ENCODE measurements at regions not wholly inside any gene's neighbourhood (a gene's known extent, or its start where the extent isn't known, plus 50 kb on each side); places are given as distances from the start of the nearest gene placed in this dataset.

DNA sequence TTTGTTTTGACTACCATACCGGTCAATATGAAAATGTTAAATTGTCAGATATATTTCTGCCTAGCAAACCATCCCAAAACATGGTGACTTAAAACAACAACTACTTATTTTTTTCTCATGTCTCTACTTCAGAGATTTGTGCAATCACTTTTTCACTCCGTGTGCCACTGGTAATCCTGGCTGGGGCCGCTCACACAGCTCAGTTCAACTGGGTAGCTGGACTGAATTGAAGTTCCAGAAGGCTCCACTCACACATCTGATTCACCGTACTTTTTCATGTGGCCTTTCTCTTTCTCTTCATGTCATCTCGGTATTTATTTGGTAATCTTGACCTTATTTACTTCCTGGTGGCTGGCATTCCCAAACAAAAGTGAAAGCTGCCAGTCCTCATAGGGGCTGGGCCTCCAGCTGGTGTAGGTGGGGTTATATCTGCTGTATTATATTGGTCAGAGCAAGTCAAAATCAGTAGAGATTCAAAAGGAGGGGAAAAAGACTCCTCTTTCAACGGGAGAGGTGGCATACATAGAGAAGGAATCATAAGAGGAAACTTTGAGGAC lies 513.9 kb upstream of the NXPH2 start:
- ChIA-PET CTCF (no interaction called here), POLR2A (no interaction called here)
- TF ChIP-seq, protein P1, sequence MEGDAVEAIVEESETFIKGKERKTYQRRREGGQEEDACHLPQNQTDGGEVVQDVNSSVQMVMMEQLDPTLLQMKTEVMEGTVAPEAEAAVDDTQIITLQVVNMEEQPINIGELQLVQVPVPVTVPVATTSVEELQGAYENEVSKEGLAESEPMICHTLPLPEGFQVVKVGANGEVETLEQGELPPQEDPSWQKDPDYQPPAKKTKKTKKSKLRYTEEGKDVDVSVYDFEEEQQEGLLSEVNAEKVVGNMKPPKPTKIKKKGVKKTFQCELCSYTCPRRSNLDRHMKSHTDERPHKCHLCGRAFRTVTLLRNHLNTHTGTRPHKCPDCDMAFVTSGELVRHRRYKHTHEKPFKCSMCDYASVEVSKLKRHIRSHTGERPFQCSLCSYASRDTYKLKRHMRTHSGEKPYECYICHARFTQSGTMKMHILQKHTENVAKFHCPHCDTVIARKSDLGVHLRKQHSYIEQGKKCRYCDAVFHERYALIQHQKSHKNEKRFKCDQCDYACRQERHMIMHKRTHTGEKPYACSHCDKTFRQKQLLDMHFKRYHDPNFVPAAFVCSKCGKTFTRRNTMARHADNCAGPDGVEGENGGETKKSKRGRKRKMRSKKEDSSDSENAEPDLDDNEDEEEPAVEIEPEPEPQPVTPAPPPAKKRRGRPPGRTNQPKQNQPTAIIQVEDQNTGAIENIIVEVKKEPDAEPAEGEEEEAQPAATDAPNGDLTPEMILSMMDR (IDR thresholded peaks at IDR 0.05; ENCODE audit: unreplicated experiment) = no peak
- no peak overlapping the region for H3K27ac Mint-ChIP-seq (ENCODE audit: low read depth, unreplicated experiment)
- no peaks in the 10 kb centered on the region for H3K36me3 Mint-ChIP-seq (ENCODE audit: insufficient read depth, unreplicated experiment)
- DNase-seq (ENCODE audit: unreplicated experiment) = no peak
- no peaks in the 10 kb centered on the region for H3K4me1 Mint-ChIP-seq (ENCODE audit: insufficient read depth, unreplicated experiment)
- intact Hi-C loops (cut with micrococcal nuclease) = no loop called here
- peaks cover 23% of the 10 kb centered on the region for H3K27me3 Mint-ChIP-seq (ENCODE audit: insufficient read depth, unreplicated experiment)
- no TSS peak for BruUV-seq (replicated peaks)
- no peak overlapping the region for H3K4me3 Mint-ChIP-seq (ENCODE audit: unreplicated experiment)
- no peaks in the 10 kb centered on the region for H3K9me3 Mint-ChIP-seq (ENCODE audit: unreplicated experiment)

DNA sequence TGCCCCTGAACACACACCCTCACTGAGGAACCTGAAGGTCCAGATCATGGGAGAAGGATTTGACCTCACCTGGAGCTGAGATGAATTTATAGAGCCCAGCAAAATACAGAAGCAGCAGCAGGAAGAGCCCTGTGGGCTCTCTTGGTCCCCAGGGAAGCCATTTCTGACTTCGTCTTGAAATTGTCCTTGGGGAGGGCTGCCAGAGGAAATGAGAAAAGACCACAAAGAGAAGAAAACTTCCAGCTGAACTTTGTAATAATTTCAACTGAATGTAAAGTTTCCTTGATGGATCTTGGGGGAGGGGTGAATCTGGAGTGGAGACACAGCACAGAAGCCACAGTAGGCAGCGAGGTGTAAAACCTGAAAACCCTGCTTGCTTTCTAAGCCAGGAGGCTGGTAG lies 500.9 kb upstream of the NXPH2 start:
- no peak for DNase-seq (ENCODE audit: unreplicated experiment)
- ChIA-PET POLR2A (no interaction called here), CTCF (no interaction called here)
- Mint-ChIP-seq H3K9me3 (ENCODE audit: unreplicated experiment) (peaks cover 14% of the 10 kb centered on the region), H3K27ac (ENCODE audit: low read depth, unreplicated experiment) (no peak overlapping the region), H3K27me3 (ENCODE audit: insufficient read depth, unreplicated experiment) (no peaks in the 10 kb centered on the region), H3K36me3 (ENCODE audit: insufficient read depth, unreplicated experiment) (no peaks in the 10 kb centered on the region), H3K4me1 (ENCODE audit: insufficient read depth, unreplicated experiment) (no peaks in the 10 kb centered on the region), H3K4me3 (ENCODE audit: unreplicated experiment) (no peak overlapping the region)
- TF ChIP-seq, protein P1 (IDR thresholded peaks at IDR 0.05; ENCODE audit: unreplicated experiment) = no peak
- intact Hi-C loops (cut with micrococcal nuclease) = no loop called here
- no TSS peak for BruUV-seq (replicated peaks)

DNA sequence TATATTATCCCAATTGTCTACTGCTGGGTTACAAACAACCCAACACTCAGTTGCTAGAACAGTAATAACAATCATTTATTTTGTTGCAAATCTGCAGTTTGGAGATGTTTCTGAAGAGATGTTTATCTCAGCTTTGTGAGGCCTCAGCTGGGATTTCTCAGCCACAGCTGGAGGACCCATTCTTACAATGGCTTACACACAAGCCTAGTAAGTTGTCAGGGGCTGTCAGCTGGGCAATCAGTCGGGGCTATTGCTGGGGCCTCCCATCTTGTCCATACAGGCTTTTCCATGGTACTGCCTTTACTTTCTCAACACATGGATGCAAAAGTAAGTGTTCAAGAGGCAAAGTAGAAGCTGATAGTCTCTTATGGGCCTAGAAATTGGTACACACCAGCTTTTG lies 491.7 kb upstream of the NXPH2 start:
- H3K36me3 Mint-ChIP-seq (ENCODE audit: insufficient read depth, unreplicated experiment) = no peaks in the 10 kb centered on the region
- no peak overlapping the region for H3K27ac Mint-ChIP-seq (ENCODE audit: low read depth, unreplicated experiment)
- TF ChIP-seq, protein P1 (IDR thresholded peaks at IDR 0.05; ENCODE audit: unreplicated experiment) = no peak
- H3K4me3 Mint-ChIP-seq (ENCODE audit: unreplicated experiment) = no peak overlapping the region
- no peak for DNase-seq (ENCODE audit: unreplicated experiment)
- CTCF ChIA-PET = no interaction called here
- BruUV-seq (replicated peaks) = no TSS peak
- POLR2A ChIA-PET = no interaction called here
- H3K4me1 Mint-ChIP-seq (ENCODE audit: insufficient read depth, unreplicated experiment) = no peaks in the 10 kb centered on the region
- no peaks in the 10 kb centered on the region for H3K9me3 Mint-ChIP-seq (ENCODE audit: unreplicated experiment)
- H3K27me3 Mint-ChIP-seq (ENCODE audit: insufficient read depth, unreplicated experiment) = peaks cover 14% of the 10 kb centered on the region
- intact Hi-C loops (cut with micrococcal nuclease) = no loop called here

DNA sequence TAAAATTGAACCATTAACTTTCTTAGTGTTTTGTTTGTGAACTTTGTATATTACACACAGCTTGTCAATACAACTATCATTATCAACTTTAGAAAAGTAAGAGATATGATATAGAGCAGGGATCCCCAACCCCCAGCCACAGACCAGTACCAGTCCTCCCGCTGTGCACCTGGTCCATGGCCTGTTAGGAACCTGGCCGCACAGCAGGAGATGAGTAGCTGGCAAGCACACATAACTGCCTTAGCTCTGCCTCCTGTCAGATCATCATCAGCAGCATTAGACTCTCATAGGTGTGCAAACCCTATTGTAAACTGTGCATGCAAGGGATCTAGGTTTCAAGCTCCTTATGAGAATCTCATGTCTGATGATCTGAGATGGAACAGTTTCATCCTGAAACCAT lies 491.0 kb upstream of the NXPH2 start:
- Mint-ChIP-seq H3K4me3 (ENCODE audit: unreplicated experiment) (no peak overlapping the region), H3K4me1 (ENCODE audit: insufficient read depth, unreplicated experiment) (no peaks in the 10 kb centered on the region), H3K27me3 (ENCODE audit: insufficient read depth, unreplicated experiment) (peaks cover 19% of the 10 kb centered on the region), H3K9me3 (ENCODE audit: unreplicated experiment) (no peaks in the 10 kb centered on the region), H3K27ac (ENCODE audit: low read depth, unreplicated experiment) (no peak overlapping the region), H3K36me3 (ENCODE audit: insufficient read depth, unreplicated experiment) (no peaks in the 10 kb centered on the region)
- ChIA-PET CTCF (no interaction called here), POLR2A (no interaction called here)
- no TSS peak for BruUV-seq (replicated peaks)
- TF ChIP-seq, protein P1 (IDR thresholded peaks at IDR 0.05; ENCODE audit: unreplicated experiment) = no peak
- DNase-seq (ENCODE audit: unreplicated experiment) = no peak
- intact Hi-C loops (cut with micrococcal nuclease) = no loop called here

All from MCF 10A (cell line).